Coronary artery (tissue), 2 donors: ENCODE measurements at regions not wholly inside any gene's neighbourhood (a gene's known extent, or its start where the extent isn't known, plus 50 kb on each side); places are given as distances from the start of the nearest gene placed in this dataset.
"Not testable (repeated sequence)": the region's sequence is repeated elsewhere in the genome, so short reads cannot be mapped to it uniquely, and the experiment has no call there.

Experiments
- DNase-seq: peaks from one replicate; pipeline ENCODE4 v3.0.0-alpha.2; 2017; ENCODE audit warnings: low spot score
- H3K27ac ChIP-seq, 2 donors: fragments of 200-600 bp; sonication (generic); one replicate each; pipeline ENCODE4 v1.5.1; 2016 to 2019
- H3K4me3 ChIP-seq: fragments of 200-600 bp; sonication (generic); 2 replicates; pipeline ENCODE4 v1.5.1; 2016; ENCODE audit warnings: mild to moderate bottlenecking, moderate library complexity
- CTCF ChIP-seq: fragments of 200-600 bp; sonication (generic); IDR thresholded peaks from one replicate; pipeline ENCODE4 v1.5.1; 2019; ENCODE audit warnings: antibody characterized with exemption

DNA sequence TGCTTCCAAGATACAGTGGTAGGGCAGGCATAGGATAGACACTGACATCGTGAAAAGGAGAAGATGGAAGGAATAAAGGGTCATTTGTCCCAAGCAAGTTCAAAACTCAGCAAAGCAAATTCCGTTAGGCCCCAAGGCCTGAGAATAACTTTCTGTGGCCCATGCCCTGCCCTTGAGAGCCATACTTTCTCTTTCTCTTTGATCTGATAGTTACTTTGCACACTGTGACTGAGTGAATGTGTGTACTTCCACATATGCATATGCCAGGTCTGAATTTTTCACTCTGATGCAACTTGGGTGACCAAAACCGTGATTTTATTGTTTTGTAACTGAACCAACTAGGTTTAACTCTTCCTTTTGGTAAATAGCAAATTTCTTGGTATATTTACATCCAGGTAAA lies 371.5 kb downstream of the RAB38 start:
- Histone ChIP-seq H3K27ac (no peak overlapping the region), H3K4me3 (no peak overlapping the region)
- DNase-seq = no peak
- no peak for TF ChIP-seq CTCF

- not testable (repeated sequence) for DNase-seq, H3K4me3 ChIP-seq
These were observed 390.4 kb downstream of the RAB38 start for GRCh38 chr11:87784862-87785261.

DNA sequence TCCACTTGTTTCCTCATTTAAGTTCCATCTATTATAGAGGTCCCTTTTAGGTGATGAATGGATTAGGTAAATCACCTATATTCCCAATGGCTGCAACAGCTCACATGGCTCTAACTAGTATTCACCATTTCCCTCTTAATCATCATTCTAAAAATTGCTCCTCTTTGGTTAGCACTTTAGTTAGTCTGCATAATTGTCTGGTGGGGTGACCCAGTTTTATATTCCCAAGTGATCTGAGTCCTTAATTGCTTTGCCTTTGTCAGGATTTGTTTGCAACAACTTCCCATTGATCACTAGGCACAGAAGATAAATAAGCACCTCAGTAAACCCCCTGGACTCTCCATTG lies 395.2 kb downstream of the RAB38 start:
- H3K27ac ChIP-seq = no peak overlapping the region
- DNase-seq = no peak
- TF ChIP-seq CTCF = no peak
- no peak overlapping the region for H3K4me3 ChIP-seq

More at GRCh38 chr11:87784862-87785261, 390.4 kb downstream of the RAB38 start:
- H3K27ac ChIP-seq = not testable (repeated sequence)

- TF ChIP-seq CTCF = no peak
- H3K27ac ChIP-seq = no peak overlapping the region
- H3K4me3 ChIP-seq = no peak overlapping the region
- DNase-seq = no peak
These were observed 395.8 kb downstream of the RAB38 start for GRCh38 chr11:87779276-87780067.

DNA sequence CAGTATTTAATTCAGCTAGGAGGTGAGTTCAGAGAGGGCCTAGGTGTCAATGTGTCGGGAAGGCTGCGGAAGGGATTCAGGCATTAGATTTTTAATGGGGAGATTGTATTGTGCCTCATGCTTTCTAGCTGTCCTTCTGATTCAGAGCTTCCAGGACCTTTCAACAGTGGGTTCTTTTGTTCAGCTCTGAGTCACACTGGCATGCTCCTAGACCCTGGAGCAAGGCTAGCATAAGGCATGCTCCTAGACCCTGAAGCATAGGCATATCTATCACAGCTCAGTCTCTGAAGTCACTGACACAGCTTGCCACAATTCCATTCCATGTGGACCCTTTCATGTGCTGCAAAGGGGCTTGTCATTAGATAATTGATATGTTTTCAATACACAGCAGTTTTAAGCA lies 396.9 kb downstream of the RAB38 start:
- Histone ChIP-seq H3K27ac (no peak overlapping the region), H3K4me3 (no peak overlapping the region)
- DNase-seq = no peak
- no peak for TF ChIP-seq CTCF

DNA sequence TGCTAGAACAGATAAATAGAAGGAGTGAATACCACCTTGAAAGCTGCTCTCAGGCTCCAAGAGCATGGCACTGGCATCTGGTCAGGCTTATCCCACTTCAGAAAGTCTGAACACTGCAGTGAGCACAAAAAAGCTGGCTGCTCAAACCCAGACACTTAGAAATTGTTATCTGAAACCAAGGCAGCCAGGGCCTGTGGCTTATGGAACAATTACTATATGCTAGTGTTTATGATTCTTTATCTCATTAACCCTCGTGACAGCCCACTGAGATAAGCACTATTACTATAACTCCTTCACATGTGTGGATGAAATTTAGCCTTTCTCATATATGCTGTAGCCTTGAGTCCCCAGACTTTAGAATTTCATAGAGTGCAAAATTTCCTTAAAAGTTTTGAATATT lies 400.2 kb downstream of the RAB38 start:
- Histone ChIP-seq H3K27ac (no peak overlapping the region), H3K4me3 (no peak overlapping the region)
- TF ChIP-seq CTCF = no peak
- DNase-seq = no peak

GRCh38 chr11:87769661-87770060 lies 405.6 kb downstream of the RAB38 start:
- Histone ChIP-seq H3K4me3 (no peak overlapping the region), H3K27ac (no peak overlapping the region)
- TF ChIP-seq CTCF = no peak
- no peak for DNase-seq

GRCh38 chr11:87767615-87768014 lies 407.6 kb downstream of the RAB38 start:
- no peak for DNase-seq
- TF ChIP-seq CTCF = no peak
- H3K27ac ChIP-seq = no peak overlapping the region
- H3K4me3 ChIP-seq = no peak overlapping the region

DNA sequence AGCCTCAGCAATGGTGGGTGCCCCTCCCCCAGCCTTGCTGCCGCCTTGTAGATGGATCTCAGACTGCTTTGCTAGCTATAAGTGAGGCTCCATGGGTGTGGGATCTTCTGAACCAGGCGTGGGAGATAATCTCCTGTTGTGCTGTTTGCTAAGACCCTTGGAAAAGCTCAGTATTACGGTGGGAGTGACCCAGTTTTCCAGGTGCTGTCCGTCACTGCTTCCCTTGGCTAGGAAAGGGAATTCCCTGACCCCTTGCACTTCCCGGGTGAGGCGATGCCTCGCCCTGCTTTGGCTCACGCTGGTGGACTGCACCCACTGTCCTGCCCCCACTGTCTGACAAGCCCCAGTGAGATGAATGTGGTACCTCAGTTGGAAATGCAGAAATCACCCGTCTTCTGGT lies 411.2 kb downstream of the RAB38 start:
- not testable (repeated sequence) for H3K27ac ChIP-seq, DNase-seq, H3K4me3 ChIP-seq
